HG03558 (cell line): ENCODE measurements at regions not wholly inside any gene's neighbourhood (a gene's known extent, or its start where the extent isn't known, plus 50 kb on each side); places are given as distances from the start of the nearest gene placed in this dataset.
"Not testable (repeated sequence)": the region's sequence is repeated elsewhere in the genome, so short reads cannot be mapped to it uniquely, and the experiment has no call there.

Source experiments
- ATAC-seq: cut with Tn5 transposase; IDR thresholded peaks from one replicate; pipeline ENCODE4 v1.9.1; 2021; ENCODE audit warnings: moderate number of reproducible peaks; ENCODE audit not compliant: unreplicated experiment; ENCODE audit errors: extremely low read depth

DNA sequence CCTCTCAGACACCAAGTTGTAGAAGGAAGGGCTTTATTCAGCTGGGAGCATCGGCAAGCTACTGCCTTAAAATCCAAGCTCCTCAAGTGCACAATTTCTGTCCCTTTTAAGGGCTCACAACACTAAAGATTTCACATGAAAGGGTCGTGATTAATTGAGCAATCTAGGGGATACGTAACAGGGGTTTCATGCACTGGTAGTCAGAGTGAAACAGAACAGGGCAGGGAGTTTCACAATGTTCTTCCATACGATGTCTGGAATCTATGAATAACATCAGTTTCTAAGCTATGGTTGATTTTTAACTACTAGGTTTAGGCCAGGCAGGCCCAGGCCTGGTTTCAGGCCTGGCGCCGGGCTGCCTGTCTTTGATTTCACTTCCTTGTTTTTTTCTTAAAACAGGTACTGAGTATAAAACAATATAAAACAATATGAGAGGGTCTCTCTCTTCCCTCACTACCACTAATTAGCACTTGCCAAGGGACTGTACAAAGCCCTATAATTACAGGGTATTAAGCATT is 315.4 kb downstream of the NAF1 start:
- ATAC-seq = not testable (repeated sequence)

DNA sequence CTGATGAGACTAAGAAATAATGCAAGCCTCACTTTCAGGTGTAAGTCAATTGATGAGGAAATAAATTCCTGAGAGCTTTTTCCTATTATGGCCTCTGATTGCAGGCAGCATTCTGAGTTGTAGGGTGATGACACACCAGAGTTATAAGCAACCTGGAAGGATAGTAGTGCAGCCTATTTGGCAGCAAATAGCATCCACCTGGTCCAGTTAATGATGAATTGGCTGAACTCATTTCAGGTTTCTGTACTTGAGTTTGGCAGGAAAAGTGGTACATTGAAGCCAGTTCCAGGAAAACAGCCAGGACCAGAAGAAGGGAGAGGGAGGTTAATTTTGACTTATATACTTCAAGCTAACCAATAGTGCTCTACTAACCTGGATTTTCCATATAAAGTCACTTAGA is 316.8 kb downstream of the NAF1 start:
- ATAC-seq = no peak

DNA sequence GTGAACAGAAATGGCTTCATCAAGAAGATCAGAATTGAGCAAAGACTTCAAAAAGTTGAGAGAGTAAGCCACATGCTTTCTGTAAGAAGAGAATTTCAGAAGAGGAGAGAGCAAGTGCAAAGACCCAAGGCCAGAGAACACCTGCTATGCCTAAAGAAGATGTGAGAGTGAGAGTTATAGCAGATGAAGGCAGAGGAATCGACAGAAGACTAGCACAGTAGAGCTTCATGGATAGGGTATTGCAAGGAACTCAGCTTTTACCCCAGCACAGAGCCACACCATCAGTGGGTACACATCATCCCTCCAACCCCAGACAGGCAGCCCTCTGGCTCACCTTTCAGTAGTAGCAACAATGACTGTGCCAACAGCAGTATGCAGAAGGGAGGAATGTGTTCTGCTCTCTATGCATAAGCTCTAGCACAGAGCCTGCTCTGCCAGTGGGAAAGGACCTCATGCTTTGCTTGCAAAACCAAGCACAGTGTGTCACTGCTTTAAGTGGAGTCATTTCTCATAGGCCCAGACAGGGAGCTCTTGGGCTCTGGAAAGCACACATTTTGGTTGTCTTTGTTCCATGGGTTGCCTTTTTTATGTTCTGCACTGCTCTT is 318.6 kb downstream of the NAF1 start:
- ATAC-seq = no peak

DNA sequence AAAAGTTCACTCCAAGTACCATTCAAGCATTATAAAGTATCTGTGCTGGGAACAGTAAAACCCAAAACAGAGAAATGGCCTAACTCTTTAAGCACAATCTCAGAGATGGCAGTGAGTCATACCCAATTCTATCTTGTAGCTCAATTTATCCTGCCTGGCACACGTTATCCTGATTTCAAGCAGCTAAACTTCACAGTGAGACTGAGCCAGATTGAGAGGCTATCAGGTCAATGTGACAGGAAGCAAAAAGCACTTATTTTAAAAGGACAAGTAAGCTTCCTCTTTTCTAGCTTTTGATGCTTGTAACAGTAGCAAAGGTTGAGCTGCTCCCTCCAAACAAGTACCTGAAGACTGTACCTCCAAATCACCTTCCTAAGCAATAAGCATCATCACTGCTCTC is 324.9 kb downstream of the NAF1 start:
- ATAC-seq = no peak

DNA sequence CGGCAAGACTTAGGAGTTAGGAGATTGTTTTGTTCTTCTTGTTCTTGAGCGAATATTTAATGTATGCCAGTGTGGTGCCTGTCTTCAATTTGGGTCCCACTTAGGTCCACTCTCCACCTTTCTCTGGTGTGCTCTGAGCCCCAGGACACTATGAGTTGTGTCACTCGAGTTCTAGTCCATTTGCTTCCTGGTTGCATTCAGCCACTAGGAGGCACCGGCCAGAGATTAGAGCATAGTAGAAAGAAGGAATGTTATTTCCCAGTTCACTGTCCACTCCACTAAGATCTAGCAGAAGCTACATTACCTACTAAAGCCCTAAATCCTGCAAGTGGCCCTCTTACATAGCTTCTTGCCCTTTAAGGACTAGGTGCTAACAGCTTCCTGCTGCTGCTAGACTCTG is 326.9 kb downstream of the NAF1 start:
- ATAC-seq = no peak

DNA sequence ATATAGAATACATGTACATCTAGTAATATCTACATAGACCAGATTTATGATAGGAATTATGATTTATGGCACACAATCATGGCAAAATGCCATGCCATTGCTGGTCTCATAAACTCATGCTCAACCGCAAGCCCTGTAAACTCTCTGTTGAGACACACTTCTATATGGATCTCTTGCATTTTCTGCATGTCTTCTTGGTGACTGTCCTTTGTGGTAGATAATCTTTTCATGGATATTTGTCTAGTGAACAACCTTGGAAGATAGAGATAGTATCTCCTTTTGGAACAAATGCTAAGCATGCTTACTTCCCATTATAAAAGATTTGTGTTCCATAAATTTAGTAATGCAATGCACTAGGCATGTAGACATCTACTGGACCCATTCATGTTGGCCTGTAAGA is 328.0 kb downstream of the NAF1 start:
- no peak for ATAC-seq

DNA sequence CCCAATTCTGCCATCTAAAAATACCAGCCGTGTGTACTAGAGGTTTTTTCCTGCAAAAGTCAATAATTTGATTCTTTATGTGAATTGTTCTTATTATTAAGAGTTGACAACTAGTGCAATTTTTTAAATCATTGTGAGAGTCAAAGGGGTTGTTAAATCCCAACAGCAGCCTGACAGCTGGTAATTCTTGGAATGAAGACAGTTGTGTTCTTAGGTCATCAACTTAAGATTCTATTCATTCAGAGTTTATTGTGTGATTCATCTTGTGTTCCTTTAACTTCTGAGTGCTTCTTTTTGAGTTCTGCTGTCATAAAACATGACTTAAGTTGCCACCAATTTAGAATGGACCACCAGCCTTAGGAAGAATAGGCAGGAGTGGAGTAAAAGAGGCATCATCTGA is 329.0 kb downstream of the NAF1 start:
- ATAC-seq = no peak

DNA sequence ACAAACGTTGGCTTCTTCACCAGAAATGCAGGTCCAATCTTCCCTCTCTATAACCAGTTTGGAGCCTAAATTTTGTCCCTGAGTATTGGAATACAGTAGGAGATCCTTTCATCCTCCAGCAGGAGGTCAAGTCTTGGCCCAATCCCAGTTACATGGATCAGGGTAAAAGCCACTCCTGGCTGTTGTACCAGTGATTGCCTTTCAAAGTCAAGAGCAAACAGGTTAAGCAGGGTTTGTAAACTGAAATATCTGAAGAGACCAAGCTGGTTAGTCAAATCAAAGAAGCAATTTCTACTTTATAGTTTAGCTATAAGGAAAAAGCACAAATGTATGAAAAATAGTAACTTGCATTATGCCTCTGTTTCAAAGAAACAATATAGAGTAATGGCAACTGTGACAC is 329.4 kb downstream of the NAF1 start:
- ATAC-seq = no peak

DNA sequence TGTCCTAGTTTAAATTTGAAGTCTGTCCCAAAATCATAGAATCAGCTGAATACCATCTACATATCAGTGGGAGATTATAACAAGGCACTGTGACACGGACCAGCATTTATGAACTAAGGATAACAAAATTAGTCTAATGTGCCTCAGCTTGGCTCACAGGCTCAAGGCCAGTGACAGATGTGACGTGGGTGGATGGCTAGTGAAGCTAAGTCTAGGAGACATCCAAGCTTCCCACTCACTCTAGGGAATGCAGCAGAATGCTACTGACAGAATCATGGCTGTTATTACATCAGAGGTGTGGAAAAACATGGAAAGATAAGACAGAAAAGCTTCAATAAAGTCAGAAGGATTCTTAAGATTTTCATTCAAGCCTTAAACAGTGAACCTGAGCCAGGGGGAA is 329.9 kb downstream of the NAF1 start:
- no peak for ATAC-seq

DNA sequence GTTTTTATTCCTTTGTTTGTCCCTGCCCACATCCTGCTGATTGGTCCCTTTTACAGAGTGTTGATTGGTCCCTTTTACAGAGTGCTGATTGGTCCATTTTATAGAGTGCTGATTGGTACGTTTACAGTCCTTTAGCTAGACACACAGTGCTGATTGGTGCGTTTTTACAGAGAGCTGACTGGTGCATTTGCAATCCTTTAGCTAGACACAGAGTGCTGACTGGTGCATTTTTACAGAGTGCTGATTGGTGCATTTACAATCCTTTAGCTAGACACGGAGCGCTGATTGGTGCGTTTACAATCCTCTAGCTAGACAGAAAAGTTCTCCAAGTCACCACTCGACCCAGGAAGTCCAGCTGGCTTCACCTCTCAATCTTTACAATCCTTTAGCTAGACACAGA is 330.4 kb downstream of the NAF1 start:
- ATAC-seq = not testable (repeated sequence)

DNA sequence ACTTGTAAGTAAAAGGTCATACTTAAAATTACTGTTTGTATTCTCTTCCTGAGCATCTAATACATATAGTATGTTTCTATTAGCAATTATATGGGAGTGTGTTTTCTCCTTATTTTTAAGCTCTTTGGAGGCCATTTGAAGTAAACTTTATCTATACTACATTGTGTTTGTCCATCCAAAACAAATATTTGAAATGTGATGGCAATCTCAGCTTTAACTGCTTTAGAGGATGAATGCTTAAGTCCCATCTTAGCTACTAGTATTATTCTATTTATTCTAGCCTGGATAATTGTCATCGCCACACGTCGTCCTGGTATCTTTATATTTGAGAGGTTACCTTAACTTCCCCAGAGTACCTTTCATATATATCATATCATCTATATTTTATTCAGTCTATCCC is 335.8 kb downstream of the NAF1 start:
- no peak for ATAC-seq

DNA sequence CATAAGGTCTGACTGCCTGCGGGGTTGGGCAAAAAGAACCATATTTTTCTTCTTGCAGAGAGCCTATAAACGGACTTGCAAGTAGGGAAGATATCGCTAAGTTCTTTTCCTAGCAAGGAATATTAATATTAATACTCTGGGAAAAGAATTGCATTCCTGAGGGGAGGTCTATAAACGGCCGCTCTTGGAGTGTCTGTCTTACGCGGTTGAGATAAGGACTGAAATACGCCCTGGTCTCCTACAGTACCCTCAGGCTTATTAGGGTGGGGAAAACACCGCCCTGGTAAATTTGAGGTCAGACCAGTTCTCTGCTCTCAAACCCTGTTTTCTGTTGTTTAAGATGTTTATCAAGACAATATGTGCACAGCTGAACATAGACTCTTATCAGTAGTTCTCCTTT is 349.3 kb downstream of the NAF1 start:
- ATAC-seq = not testable (repeated sequence)

DNA sequence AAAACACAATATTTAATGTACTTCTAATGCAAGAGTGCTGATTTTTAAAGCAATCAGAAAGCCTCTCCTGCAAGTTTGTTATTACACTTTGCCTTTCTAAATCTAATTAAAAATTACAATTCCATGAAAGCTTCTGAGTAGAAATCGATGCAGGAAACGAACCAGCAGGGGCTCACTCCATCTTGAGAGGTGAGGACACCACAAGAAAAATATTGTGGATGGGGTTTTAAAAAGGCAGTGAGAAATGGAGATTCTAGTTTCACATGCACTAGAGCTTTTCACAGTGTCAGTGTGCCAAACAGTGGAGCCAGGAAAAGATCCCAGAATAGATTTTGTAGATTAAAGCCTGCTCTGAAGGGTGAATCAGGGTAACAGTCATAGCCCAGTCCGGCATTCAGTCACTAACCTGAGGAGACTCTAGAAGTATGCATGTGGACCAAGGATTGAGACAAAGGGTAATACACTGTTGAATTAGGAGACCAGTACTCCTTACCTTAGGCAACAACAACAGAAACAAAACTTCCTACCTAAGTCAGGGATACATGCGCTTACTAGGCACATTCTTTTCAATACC is 362.3 kb downstream of the NAF1 start:
- no peak for ATAC-seq

DNA sequence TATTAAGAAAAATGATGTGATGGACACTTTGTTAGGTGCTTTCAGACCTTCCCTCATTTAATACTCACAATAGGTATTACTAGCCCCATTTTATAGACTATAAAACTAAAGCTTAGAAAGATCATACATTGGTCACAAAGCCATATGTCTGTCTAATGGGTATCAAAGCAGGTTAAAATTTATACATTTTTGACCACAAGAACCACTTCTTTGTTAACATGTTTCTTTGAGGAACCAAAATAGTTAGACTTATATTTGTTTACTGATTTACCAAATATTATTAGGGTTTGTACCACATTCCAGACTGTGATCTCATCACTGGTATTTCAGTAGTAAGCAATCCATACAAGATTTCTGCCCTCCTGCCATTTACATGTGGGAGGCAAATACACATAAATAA is 363.3 kb downstream of the NAF1 start:
- no peak for ATAC-seq

DNA sequence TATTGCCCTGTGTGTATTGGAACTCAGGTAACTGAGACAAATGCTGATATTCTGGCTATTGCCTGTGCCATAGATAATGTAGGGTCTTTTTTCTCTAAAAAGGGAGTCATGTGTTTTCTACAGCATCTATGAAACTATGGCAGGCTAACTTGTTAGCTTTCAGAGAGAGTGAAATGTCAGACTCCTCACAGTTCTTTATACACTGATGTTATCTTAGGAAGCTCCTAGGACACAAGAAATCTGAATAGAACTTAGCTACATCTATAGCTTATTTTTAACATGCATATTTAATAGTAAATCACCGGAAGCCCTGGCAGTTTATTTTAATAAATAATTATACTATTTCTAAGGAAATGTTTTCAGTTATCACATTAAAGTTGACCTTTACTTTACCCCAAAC is 369.6 kb downstream of the NAF1 start:
- no peak for ATAC-seq

DNA sequence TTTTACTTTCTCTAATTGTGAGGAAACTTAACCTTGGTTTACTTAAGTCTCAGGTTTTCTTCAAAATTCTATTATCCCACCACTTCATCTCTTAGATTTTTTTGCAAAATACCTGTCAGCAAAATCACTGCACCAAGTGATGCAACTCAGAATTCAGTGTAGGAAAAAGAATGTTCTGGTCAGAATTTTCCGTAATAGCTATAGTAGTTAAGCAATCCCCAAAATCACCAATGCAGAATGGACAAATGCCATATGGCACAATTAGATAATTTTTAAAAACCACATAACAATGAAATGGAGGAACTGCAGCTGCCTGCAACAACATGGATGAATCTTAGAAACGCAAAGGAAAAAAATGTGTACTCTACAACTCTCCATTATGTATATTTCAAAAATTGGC is 373.1 kb downstream of the NAF1 start:
- ATAC-seq = no peak

DNA sequence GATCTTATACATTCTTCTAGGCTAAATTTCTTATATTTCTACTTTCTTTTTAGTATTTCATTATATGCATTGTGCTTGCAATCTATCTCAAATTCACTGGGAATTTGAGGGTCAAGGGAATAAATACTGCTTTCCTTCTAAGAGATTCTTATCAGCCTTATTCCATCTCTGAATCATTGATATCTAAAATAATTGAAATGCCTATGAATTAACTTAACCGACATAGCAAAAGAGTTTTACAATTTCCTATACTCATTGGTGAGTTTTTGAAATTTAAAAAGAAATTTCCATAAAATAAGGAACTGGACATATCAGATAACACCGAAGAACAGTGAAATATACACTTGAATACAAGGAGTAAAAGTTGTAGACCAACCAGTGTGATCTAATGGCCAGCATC is 373.7 kb downstream of the NAF1 start:
- no peak for ATAC-seq

DNA sequence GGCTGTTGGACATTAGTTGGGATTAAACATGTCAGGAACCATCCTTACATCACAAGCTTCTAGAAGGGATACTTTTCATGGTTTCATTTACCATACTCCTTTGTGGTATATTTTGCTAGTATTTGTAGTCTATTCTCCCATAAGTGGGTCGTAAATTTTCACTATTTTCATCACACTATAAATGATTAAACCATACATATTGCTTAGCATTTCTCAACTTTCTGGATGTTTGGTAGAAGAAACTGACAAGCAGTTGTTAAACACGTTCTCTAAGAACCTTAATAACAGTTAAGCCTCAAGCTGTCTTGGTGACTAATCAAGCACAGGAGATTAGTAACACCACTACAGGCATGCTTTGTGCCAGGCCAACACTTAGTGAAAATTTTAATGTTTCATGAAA is 375.5 kb downstream of the NAF1 start:
- ATAC-seq = no peak

DNA sequence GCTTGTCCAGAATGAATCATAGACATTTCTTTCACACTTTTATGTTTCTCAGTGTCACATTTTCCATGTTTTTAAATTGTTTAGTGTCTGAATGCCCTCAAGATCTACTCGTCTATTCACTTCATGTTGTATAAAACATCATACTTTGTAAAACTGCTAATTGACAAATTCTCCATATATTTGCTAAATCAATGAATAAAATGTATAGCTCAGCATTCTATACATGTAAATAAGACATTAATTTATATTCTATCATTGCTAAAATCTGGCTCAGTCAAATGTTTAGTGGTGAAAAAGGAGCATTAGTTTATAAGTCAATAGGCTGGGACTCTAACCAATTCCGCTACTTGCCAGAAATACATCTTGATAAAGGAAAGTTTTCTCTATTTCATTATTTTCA is 379.6 kb downstream of the NAF1 start:
- ATAC-seq = no peak

DNA sequence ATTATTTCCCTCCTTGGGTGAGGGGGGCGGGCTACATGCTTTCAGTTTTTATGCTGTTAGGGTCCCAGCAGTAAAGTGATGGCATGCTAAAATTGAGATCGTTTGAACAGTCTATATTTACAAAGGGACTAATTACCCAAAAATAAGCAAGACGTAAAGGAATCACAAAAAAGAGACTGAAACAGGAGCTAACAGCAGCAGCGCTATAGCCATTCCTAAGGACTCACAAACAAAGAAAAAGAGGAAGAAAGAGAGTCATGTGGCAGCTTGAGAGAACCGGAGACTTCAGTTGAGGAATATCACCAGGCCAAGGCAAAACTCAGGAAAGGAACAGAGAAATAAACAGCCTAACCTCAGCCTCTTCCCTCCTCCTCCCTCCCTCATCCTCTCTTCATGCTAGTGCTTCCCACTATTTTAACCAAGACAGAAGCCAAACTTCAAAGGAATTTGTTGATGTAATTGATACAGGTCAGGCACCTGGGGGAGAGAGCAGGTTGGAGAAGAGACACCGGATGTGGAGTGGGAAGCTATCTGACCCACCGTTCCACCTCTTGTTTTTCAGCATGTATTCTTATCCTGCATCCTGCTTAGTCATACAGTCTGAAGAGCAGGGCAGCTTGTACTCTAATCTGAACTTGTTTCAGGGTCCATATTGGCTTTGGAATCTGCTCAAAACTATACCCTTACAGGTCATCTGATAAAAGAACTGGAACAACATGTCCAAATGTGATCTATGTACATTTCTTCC is 383.7 kb downstream of the NAF1 start:
- no peak for ATAC-seq

DNA sequence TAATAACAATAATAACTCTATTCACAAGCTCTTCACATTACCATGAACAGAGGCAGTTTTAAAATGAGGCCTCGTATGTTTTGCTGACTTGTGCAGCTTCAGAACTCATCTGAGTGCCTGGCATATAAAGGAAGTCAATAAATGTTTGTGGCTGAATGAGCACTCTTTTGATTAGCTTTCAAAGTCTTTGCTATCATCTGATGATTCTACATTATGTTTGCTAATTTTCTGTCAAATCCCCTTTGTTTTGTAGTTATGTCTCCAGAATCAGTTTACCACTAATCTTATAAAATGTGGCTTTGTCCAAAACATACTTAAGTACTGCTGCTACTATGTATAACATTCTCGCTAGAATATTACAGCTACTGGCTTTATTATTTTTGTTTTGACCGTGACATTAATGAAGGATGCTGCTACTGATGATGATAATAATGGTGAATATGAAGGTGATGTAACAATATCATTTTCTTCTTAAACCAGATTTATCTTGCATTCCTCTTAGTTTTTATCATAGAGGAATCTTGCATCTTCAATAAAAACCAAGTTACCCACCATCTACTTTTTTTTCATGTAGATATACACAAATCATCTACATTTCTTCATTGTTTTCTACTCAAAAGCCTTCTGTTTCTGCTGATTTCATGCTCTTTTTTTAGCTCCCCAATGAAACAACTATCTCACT is 384.5 kb downstream of the NAF1 start:
- ATAC-seq = no peak
